Neural cell (in vitro differentiated cells): ENCODE measurements at regions not wholly inside any gene's neighbourhood (a gene's known extent, or its start where the extent isn't known, plus 50 kb on each side); places are given as distances from the start of the nearest gene placed in this dataset.
A peak's percentile ranks its signal among the peaks of the same experiment; 100 is the strongest.

Source experiments
- H2AFZ ChIP-seq: fragments of 200-600, 300-800 bp; sonication (generic), shearing (Covaris generic); 2 replicates; pipeline ENCODE4 v1.6.0; 2014; ENCODE audit warnings: low read depth, mild to moderate bottlenecking, antibody characterized with exemption, low read length, moderate library complexity
- H3F3A ChIP-seq: fragments of 200-600 bp; shearing (Covaris generic); 2 replicates; pipeline ENCODE4 v1.6.1; 2016; ENCODE audit warnings: mild to moderate bottlenecking, moderate library complexity, mixed read lengths, antibody characterized with exemption, low read length; ENCODE audit not compliant: insufficient read depth, poor library complexity, severe bottlenecking
- H3K27ac ChIP-seq: fragments of 200-600, 300-800 bp; sonication (generic), shearing (Covaris generic); 2 replicates; pipeline ENCODE4 v1.5.1; 2014; ENCODE audit warnings: mild to moderate bottlenecking, low read length, moderate library complexity
- H3K27me3 ChIP-seq: fragments of 300-800, 200-600 bp; sonication (generic), shearing (Covaris generic); 2 replicates; pipeline ENCODE4 v1.6.0; 2014; ENCODE audit warnings: mild to moderate bottlenecking, low read depth, low read length, moderate library complexity; ENCODE audit not compliant: insufficient read depth
- H3K36me3 ChIP-seq: fragments of 300-800, 200-600 bp; sonication (generic), shearing (Covaris generic); 2 replicates; pipeline ENCODE4 v1.5.1; 2014; ENCODE audit warnings: mild to moderate bottlenecking, antibody characterized with exemption, low read length, moderate library complexity; ENCODE audit not compliant: insufficient read depth
- H3K4me2 ChIP-seq: fragments of 300-800, 200-600 bp; sonication (generic), shearing (Covaris generic); 2 replicates; pipeline ENCODE4 v1.6.0; 2014; ENCODE audit warnings: mild to moderate bottlenecking, low read length
- H3K4me3 ChIP-seq: fragments of 300-800, 200-600 bp; sonication (generic), shearing (Covaris generic); 2 replicates; pipeline ENCODE4 v1.5.1; 2014; ENCODE audit warnings: mild to moderate bottlenecking, low read length, moderate library complexity
- H3K79me2 ChIP-seq: fragments of 200-600 bp; shearing (Covaris generic); replicated peaks from 2 replicates; pipeline ENCODE4 v1.6.0; 2014; ENCODE audit warnings: mild to moderate bottlenecking, low read length, moderate library complexity; ENCODE audit not compliant: insufficient read depth
- H3K9ac ChIP-seq: fragments of 300-800, 200-600 bp; sonication (generic), shearing (Covaris generic); 2 replicates; pipeline ENCODE4 v1.6.1; 2016; ENCODE audit warnings: mild to moderate bottlenecking, low read length, mixed read lengths
- H3K9me2 ChIP-seq: fragments of 200-600 bp; shearing (Covaris generic); 2 replicates; pipeline ENCODE4 v1.6.1; 2016; ENCODE audit warnings: mild to moderate bottlenecking, low read length, mixed read lengths; ENCODE audit not compliant: insufficient read depth
- H3K9me3 ChIP-seq: fragments of 200-600, 300-800 bp; sonication (generic), shearing (Covaris generic); 2 replicates; pipeline ENCODE4 v1.6.1; 2016; ENCODE audit warnings: mild to moderate bottlenecking, mixed run types, low read length, moderate library complexity, mixed read lengths
- H4K20me1 ChIP-seq: fragments of 200-600 bp; shearing (Covaris generic); 2 replicates; pipeline ENCODE4 v1.6.1; 2016; ENCODE audit warnings: mild to moderate bottlenecking, mixed run types; ENCODE audit not compliant: insufficient read depth
- EP300 ChIP-seq: fragments of 450-650 bp; conservative IDR thresholded peaks from 2 replicates; pipeline ENCODE4 v1.6.1; 2014; ENCODE audit warnings: antibody characterized with exemption, mild to moderate bottlenecking, moderate library complexity; ENCODE audit not compliant: poor library complexity, severe bottlenecking
- EZH2 ChIP-seq: fragments of 200-600, 300-800 bp; shearing (Covaris generic), sonication (generic); IDR thresholded peaks from 2 replicates; pipeline ENCODE4 v1.6.1; 2014; ENCODE audit warnings: antibody characterized with exemption, low read length, borderline replicate concordance, mild to moderate bottlenecking; ENCODE audit not compliant: insufficient read depth, poor library complexity, severe bottlenecking
- MXI1 ChIP-seq: fragments of 450-650 bp; conservative IDR thresholded peaks from 2 replicates; pipeline ENCODE4 v1.6.1; 2014; ENCODE audit warnings: antibody characterized with exemption, mild to moderate bottlenecking; ENCODE audit not compliant: poor library complexity, severe bottlenecking
- POLR2AphosphoS5 ChIP-seq: IDR thresholded peaks from 2 replicates; pipeline ENCODE4 v1.6.1; 2012
- RAD21 ChIP-seq: fragments of 450-650 bp; conservative IDR thresholded peaks from 2 replicates; pipeline ENCODE4 v1.6.1; 2014; ENCODE audit warnings: antibody characterized with exemption, mild to moderate bottlenecking, moderate library complexity
- SMC3 ChIP-seq: fragments of 450-650 bp; conservative IDR thresholded peaks from 2 replicates; pipeline ENCODE4 v1.6.1; 2014; ENCODE audit warnings: antibody characterized with exemption, mild to moderate bottlenecking, moderate library complexity; ENCODE audit not compliant: poor library complexity
- TAF1 ChIP-seq: IDR thresholded peaks from 2 replicates; pipeline ENCODE4 v1.6.1; 2012; ENCODE audit warnings: low read depth
- TF ChIP-seq, protein P1 (sequence below): fragments of 450-650 bp; IDR thresholded peaks from 2 replicates; pipeline ENCODE4 v1.5.1; 2014; ENCODE audit warnings: antibody characterized with exemption, mild to moderate bottlenecking, moderate library complexity; ENCODE audit not compliant: poor library complexity, severe bottlenecking
- TF ChIP-seq, protein P2 (sequence below): IDR thresholded peaks from 2 replicates; pipeline ENCODE4 v1.6.1; 2012; ENCODE audit warnings: borderline replicate concordance

DNA sequence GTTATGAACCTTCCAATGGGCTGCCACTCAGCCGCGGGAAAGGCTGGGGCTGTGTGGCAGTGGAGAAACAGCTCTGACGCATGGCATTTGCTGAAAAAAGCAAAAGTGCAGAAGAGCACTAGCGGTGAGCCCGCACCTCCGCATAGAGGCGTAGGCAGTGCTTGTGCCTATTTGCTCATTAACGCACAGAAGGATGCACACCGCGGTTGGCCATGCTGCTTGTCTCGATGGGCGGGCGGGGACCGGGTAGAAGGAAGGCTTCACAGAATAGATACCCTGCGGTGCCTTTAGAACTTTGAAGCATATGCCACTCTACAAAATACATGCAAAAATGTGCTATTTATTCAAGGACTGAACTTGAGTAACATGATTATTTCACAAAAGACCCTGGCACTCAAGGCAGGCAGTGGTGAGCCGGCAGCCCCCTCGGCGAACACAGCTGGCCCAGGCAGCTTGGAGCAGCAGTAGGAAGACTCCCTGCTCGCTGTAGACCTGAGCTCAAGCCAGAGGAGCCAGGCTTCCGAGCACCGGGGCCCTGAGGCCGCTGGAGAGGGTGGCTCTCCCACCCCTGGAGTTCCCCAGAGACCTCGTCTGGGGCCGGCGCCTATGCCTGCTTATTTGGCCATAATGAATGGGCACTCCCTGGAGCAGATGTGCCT lies 71.5 kb downstream of the SIK1 start:
- Histone ChIP-seq H3F3A (no peaks in the 10 kb centered on the region), H2AFZ (no peak overlapping the region), H3K36me3 (no peaks in the 10 kb centered on the region), H3K9me3 (no peaks in the 10 kb centered on the region), H3K27me3 (no peaks in the 10 kb centered on the region), H3K9me2 (no peaks in the 10 kb centered on the region), H3K4me3 (peak overlapping the region; percentile 29), H3K79me2 (no peaks in the 10 kb centered on the region), H4K20me1 (no peaks in the 10 kb centered on the region), H3K4me2 (no peak overlapping the region), H3K27ac (peak overlapping the region; percentile 63), H3K9ac (no peak overlapping the region)
- TF ChIP-seq MXI1, result no peak
- peak; percentile 31 for TF ChIP-seq POLR2AphosphoS5
- no peak for TF ChIP-seq RAD21
- no peak for TF ChIP-seq EZH2
- TF ChIP-seq, protein P1, sequence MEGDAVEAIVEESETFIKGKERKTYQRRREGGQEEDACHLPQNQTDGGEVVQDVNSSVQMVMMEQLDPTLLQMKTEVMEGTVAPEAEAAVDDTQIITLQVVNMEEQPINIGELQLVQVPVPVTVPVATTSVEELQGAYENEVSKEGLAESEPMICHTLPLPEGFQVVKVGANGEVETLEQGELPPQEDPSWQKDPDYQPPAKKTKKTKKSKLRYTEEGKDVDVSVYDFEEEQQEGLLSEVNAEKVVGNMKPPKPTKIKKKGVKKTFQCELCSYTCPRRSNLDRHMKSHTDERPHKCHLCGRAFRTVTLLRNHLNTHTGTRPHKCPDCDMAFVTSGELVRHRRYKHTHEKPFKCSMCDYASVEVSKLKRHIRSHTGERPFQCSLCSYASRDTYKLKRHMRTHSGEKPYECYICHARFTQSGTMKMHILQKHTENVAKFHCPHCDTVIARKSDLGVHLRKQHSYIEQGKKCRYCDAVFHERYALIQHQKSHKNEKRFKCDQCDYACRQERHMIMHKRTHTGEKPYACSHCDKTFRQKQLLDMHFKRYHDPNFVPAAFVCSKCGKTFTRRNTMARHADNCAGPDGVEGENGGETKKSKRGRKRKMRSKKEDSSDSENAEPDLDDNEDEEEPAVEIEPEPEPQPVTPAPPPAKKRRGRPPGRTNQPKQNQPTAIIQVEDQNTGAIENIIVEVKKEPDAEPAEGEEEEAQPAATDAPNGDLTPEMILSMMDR, result no peak
- TF ChIP-seq, protein P2, sequence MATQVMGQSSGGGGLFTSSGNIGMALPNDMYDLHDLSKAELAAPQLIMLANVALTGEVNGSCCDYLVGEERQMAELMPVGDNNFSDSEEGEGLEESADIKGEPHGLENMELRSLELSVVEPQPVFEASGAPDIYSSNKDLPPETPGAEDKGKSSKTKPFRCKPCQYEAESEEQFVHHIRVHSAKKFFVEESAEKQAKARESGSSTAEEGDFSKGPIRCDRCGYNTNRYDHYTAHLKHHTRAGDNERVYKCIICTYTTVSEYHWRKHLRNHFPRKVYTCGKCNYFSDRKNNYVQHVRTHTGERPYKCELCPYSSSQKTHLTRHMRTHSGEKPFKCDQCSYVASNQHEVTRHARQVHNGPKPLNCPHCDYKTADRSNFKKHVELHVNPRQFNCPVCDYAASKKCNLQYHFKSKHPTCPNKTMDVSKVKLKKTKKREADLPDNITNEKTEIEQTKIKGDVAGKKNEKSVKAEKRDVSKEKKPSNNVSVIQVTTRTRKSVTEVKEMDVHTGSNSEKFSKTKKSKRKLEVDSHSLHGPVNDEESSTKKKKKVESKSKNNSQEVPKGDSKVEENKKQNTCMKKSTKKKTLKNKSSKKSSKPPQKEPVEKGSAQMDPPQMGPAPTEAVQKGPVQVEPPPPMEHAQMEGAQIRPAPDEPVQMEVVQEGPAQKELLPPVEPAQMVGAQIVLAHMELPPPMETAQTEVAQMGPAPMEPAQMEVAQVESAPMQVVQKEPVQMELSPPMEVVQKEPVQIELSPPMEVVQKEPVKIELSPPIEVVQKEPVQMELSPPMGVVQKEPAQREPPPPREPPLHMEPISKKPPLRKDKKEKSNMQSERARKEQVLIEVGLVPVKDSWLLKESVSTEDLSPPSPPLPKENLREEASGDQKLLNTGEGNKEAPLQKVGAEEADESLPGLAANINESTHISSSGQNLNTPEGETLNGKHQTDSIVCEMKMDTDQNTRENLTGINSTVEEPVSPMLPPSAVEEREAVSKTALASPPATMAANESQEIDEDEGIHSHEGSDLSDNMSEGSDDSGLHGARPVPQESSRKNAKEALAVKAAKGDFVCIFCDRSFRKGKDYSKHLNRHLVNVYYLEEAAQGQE, result peak; percentile 27
- no peak for TF ChIP-seq SMC3
- no peak for TF ChIP-seq TAF1
- peak; percentile 21 for TF ChIP-seq EP300

DNA sequence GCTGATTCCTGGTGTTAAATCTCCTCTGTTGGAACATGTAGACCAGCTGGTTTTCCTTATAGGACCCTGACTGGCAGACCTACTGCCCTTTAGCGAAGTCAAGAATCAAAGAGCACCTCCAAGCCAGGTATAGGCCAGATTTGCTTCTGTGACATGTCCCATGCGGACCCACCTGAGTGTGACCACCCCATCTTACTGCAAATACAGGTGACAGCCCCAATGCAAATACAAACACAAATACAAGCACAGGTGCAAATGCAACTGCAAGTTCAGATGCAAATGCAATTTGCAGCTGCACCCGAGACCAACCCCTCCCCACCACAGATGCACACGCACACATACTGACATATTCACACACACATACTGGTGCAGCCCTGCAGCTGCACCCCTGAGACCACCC lies 72.3 kb downstream of the SIK1 start:
- H3K79me2 ChIP-seq, result no peaks in the 10 kb centered on the region
- H3K9ac ChIP-seq, result peak overlapping the region; percentile 31
- no peaks in the 10 kb centered on the region for H3K27me3 ChIP-seq
- no peaks in the 10 kb centered on the region for H4K20me1 ChIP-seq
- no peak overlapping the region for H3K4me2 ChIP-seq
- no peak for TF ChIP-seq EZH2
- no peak for TF ChIP-seq SMC3
- no peak for TF ChIP-seq EP300
- no peak for TF ChIP-seq TAF1
- TF ChIP-seq, protein P2, result no peak
- no peak for TF ChIP-seq POLR2AphosphoS5
- TF ChIP-seq RAD21, result no peak
- no peak overlapping the region for H2AFZ ChIP-seq
- no peaks in the 10 kb centered on the region for H3K9me2 ChIP-seq
- no peaks in the 10 kb centered on the region for H3K9me3 ChIP-seq
- H3K27ac ChIP-seq, result peak overlapping the region; percentile 63
- H3F3A ChIP-seq, result no peaks in the 10 kb centered on the region
- H3K36me3 ChIP-seq, result no peaks in the 10 kb centered on the region
- peak overlapping the region; percentile 29 for H3K4me3 ChIP-seq
